ENCODE measurements at regions not wholly inside any gene's neighbourhood (a gene's known extent, or its start where the extent isn't known, plus 50 kb on each side); places are given as distances from the start of the nearest gene placed in this dataset.

GRCh38 chr16:50419116-50419515 is 50.3 kb upstream of the BRD7 start:
- DNase-seq (ENCODE audit: low read depth, low spot score) (no peak), FAIRE-seq (no peak)
- H3K9me1 ChIP-seq (replicated peaks; ENCODE audit: control insufficient read depth, extremely low read depth, insufficient read depth, low read length) = no peaks in the 10 kb centered on the region
- no peaks in the 10 kb centered on the region for H3K27me3 ChIP-seq (ENCODE audit: control insufficient read depth in 2 of 2, insufficient read depth in 2 of 2, low read length in 2 of 2)
- no peak overlapping the region for H3K27ac ChIP-seq (ENCODE audit: insufficient read depth, low read depth, low read length)
- H3K4me1 ChIP-seq (ENCODE audit: control insufficient read depth, extremely low read depth, insufficient read depth, low read length) = no peaks in the 10 kb centered on the region
- no peaks in the 10 kb centered on the region for H3K9me3 ChIP-seq (replicated peaks; ENCODE audit: control insufficient read depth, insufficient read depth, low read length)
- H2AFZ ChIP-seq (ENCODE audit: low read depth, low read length) = no peak overlapping the region
- CTCF ChIA-PET = no interaction called here
- no peak for TF ChIP-seq GATA2 (IDR thresholded peaks at IDR 0.05; ENCODE audit: insufficient read depth, insufficient read length, low read depth, low read length)
- TF ChIP-seq POLR2AphosphoS5 (IDR thresholded peaks at IDR 0.05; ENCODE audit: insufficient read depth, low read depth, low read length) = no peak
- no peak for TF ChIP-seq EZH2 (IDR thresholded peaks at IDR 0.05; ENCODE audit: borderline replicate concordance, low read depth, low read length, severe bottlenecking)
- TF ChIP-seq MAX (IDR thresholded peaks at IDR 0.05; ENCODE audit: insufficient read depth, insufficient read length) = no peak
- no peak for TF ChIP-seq JUN (IDR thresholded peaks at IDR 0.05; ENCODE audit: borderline replicate concordance, insufficient read depth, insufficient read length, low read depth)
- no peak for TF ChIP-seq POLR2A (IDR thresholded peaks at IDR 0.05; ENCODE audit: low read depth, low read length)
- TF ChIP-seq MYC (IDR thresholded peaks at IDR 0.05; ENCODE audit: low read depth, low read length) = no peak
- TF ChIP-seq FOS (IDR thresholded peaks at IDR 0.05; ENCODE audit: borderline replicate concordance, insufficient read depth, low read length) = no peak
- TF ChIP-seq CTCF (IDR thresholded peaks at IDR 0.05; ENCODE audit: extremely low read depth in 1 of 2, insufficient read depth in 1 of 2, low read depth in 1 of 2, low read length in 2 of 2) = no peak
- H3K36me3 ChIP-seq (ENCODE audit: control insufficient read depth in 2 of 2, extremely low read depth in 1 of 2, insufficient read depth in 2 of 2, low read length in 2 of 2) = no peaks in the 10 kb centered on the region
- no peak overlapping the region for H3K4me3 ChIP-seq (replicated peaks in 1 of 3; ENCODE audit: insufficient read depth in 1 of 3, low read depth in 1 of 3, low read length in 3 of 3)
- no peak overlapping the region for H3K9ac ChIP-seq (replicated peaks; ENCODE audit: extremely low read depth, insufficient read depth, low read length)
- no peaks in the 10 kb centered on the region for H3K79me2 ChIP-seq (ENCODE audit: control insufficient read depth, insufficient read depth, low read length)
- intact Hi-C loops (cut with micrococcal nuclease) (no loop called here), dilution Hi-C loops (cut with MboI; ENCODE audit: extremely low pct_ligation_motif_present, low sequenced_read_pairs) (no loop called here)
- H3K4me2 ChIP-seq (ENCODE audit: insufficient read depth, low read length) = no peak overlapping the region
- no peaks in the 10 kb centered on the region for H4K20me1 ChIP-seq (replicated peaks; ENCODE audit: control insufficient read depth, extremely low read depth, insufficient read depth, low read length)
- BruUV-seq (replicated peaks) = no TSS peak
- POLR2A ChIA-PET = no interaction called here
